GM12878 (cell line): ENCODE measurements at regions not wholly inside any gene's neighbourhood (a gene's known extent, or its start where the extent isn't known, plus 50 kb on each side); places are given as distances from the start of the nearest gene placed in this dataset.

Experiments
- ATAC-seq: fragments of 200-7000 bp; cut with Tn5 transposase; 3 replicates; pipeline ENCODE4 v1.9.1; 2020; ENCODE audit warnings: mild to moderate bottlenecking, moderate library complexity
- BruUV-seq: library from RNA; stranded (reverse); fragments of 400-500 nt; replicated peaks from 2 replicates; lab custom pipeline; 2021; lab: Mats Ljungman, UMichigan
- CTCF ChIA-PET: fragments of 300-600 bp; sonication (Branson Sonifier 250); formaldehyde crosslinking; extraction: SDS; loops from one replicate; lab custom pipeline; 2021; ENCODE audit warnings: inconsistent platforms; lab: Yijun Ruan, JAX
- POLR2A ChIA-PET: fragments of 350-600 bp; formaldehyde crosslinking; extraction: SDS; loops from one replicate; lab custom pipeline; 2021; ENCODE audit warnings: inconsistent platforms; lab: Charles Lee
- RAD21 ChIA-PET: fragments of 300-600 bp; sonication (Branson Sonifier 250); formaldehyde crosslinking; loops from one replicate; lab custom pipeline; 2023; ENCODE audit warnings: antibody characterized with exemption; ENCODE audit not compliant: unreplicated experiment; lab: Charles Lee
- SMC1A ChIA-PET: fragments of 300-600 bp; sonication (Branson Sonifier 250); formaldehyde crosslinking; loops from one replicate; lab custom pipeline; 2023; ENCODE audit not compliant: unreplicated experiment, uncharacterized antibody; lab: Charles Lee
- DNase-seq: peaks from one replicate; pipeline ENCODE4 v3.0.0-alpha.2; 2011; ENCODE audit warnings: low read depth, low spot score
- FAIRE-seq: peaks from 3 replicates; lab custom pipeline; 2011; peaks lifted over from hg19 to GRCh38; lab: Jason Lieb, UNC
- H2AFZ ChIP-seq: 2 replicates; pipeline ENCODE4 v1.6.0; 2011; ENCODE audit warnings: low read depth, low read length, control low read depth; ENCODE audit not compliant: control insufficient read depth
- H3K27ac ChIP-seq: 2 replicates; pipeline ENCODE4 v1.5.1; 2011; ENCODE audit warnings: control low read depth; ENCODE audit not compliant: control insufficient read depth, insufficient read depth
- H3K27me3 ChIP-seq, 2 experiments: replicated peaks in 1 of 2; 2 replicates each; pipeline versions ENCODE4 v1.6.0 to v1.6.1; 2011; ENCODE audit warnings: low read length in 1 of 2; ENCODE audit not compliant: control insufficient read depth in 2 of 2, insufficient read depth in 2 of 2
- H3K36me3 ChIP-seq, 2 experiments: 2 replicates each; pipeline ENCODE4 v1.5.1; 2011; ENCODE audit warnings: low read length in 1 of 2; ENCODE audit not compliant: control insufficient read depth in 2 of 2, insufficient read depth in 2 of 2
- H3K4me1 ChIP-seq: 2 replicates; pipeline ENCODE4 v1.6.1; 2011; ENCODE audit warnings: mild to moderate bottlenecking, low read length, moderate library complexity, mixed read lengths; ENCODE audit not compliant: control insufficient read depth, insufficient read depth
- H3K4me2 ChIP-seq: 2 replicates; pipeline ENCODE4 v1.6.0; 2011; ENCODE audit warnings: control low read depth; ENCODE audit not compliant: control insufficient read depth, insufficient read depth
- H3K4me3 ChIP-seq: fragments of 200-600 bp; sonication (generic); 2 replicates; pipeline ENCODE4 v1.5.1; 2016
- H3K79me2 ChIP-seq: 2 replicates; pipeline ENCODE4 v1.6.0; 2011; ENCODE audit warnings: low read length; ENCODE audit not compliant: control insufficient read depth, insufficient read depth
- H3K9ac ChIP-seq: 2 replicates; pipeline ENCODE4 v1.8.0; 2011; ENCODE audit warnings: low read length, control low read depth, mixed read lengths; ENCODE audit not compliant: control insufficient read depth, insufficient read depth
- H3K9me3 ChIP-seq: replicated peaks from 3 replicates; pipeline ENCODE4 v1.5.1; 2011; ENCODE audit warnings: mild to moderate bottlenecking, low read length; ENCODE audit not compliant: control insufficient read depth, insufficient read depth
- H4K20me1 ChIP-seq: 2 replicates; pipeline ENCODE4 v1.6.0; 2011; ENCODE audit not compliant: control insufficient read depth, insufficient read depth
- BCL11A ChIP-seq: IDR thresholded peaks from 2 replicates; pipeline ENCODE4 v1.6.1; 2011; ENCODE audit warnings: low read depth, low read length
- DPF2 ChIP-seq: fragments of 450-650 bp; IDR thresholded peaks from 2 replicates; pipeline ENCODE4 v1.6.1; 2017; ENCODE audit warnings: mild to moderate bottlenecking
- EED ChIP-seq: sonication (generic); IDR thresholded peaks from 2 replicates; pipeline ENCODE4 v1.6.1; 2016; ENCODE audit warnings: antibody characterized with exemption, low read depth
- HDAC6 ChIP-seq: fragments of 200-600 bp; sonication (generic); IDR thresholded peaks from one replicate; pipeline ENCODE4 v1.8.0; 2017; ENCODE audit warnings: antibody characterized with exemption; ENCODE audit not compliant: unreplicated experiment
- MEF2B ChIP-seq: fragments of 450-650 bp; IDR thresholded peaks from 2 replicates; pipeline ENCODE4 v1.6.1; 2018; ENCODE audit warnings: mild to moderate bottlenecking, moderate library complexity; ENCODE audit not compliant: partially characterized antibody, poor library complexity, severe bottlenecking
- NFYB ChIP-seq: IDR thresholded peaks from 2 replicates; pipeline ENCODE4 v1.6.1; 2011; ENCODE audit warnings: low read depth, mild to moderate bottlenecking, low read length, improper control_type of control experiment, moderate library complexity; ENCODE audit not compliant: insufficient read depth
- RAD51 ChIP-seq: fragments of 450-650 bp; IDR thresholded peaks from 2 replicates; pipeline ENCODE4 v1.6.1; 2016; ENCODE audit warnings: moderate library complexity, mild to moderate bottlenecking, inconsistent platforms
- RELB ChIP-seq: fragments of 450-650 bp; IDR thresholded peaks from 2 replicates; pipeline ENCODE4 v1.6.1; 2017; ENCODE audit warnings: low read depth, mild to moderate bottlenecking, moderate library complexity
- SMAD1 ChIP-seq: fragments of 450-650 bp; IDR thresholded peaks from 2 replicates; pipeline ENCODE4 v1.6.1; 2018; ENCODE audit warnings: mild to moderate bottlenecking, low read depth; ENCODE audit not compliant: partially characterized antibody
- TCF7 ChIP-seq: IDR thresholded peaks from 2 replicates; pipeline ENCODE4 v1.6.1; 2014; ENCODE audit warnings: antibody characterized with exemption, borderline replicate concordance
- ZBTB11 ChIP-seq: fragments of 450-650 bp; formaldehyde crosslinking; IDR thresholded peaks from 2 replicates; pipeline ENCODE4 v1.5.0; 2022; ENCODE audit warnings: mild to moderate bottlenecking, missing genetic modification characterization
- ZSCAN29 ChIP-seq: fragments of 450-650 bp; IDR thresholded peaks from 2 replicates; pipeline ENCODE4 v1.6.1; 2017; ENCODE audit warnings: mild to moderate bottlenecking, moderate library complexity
- WGBS: methylation state at CpG from one replicate; pipeline ENCODE4 v1.1.6; 2016; ENCODE audit warnings: low lambda C conversion rate; ENCODE audit not compliant: insufficient replicate concordance, insufficient coverage; ENCODE audit errors: missing lambda C conversion rate; 5-methylcytosine and 5-hydroxymethylcytosine counted together
- in situ Hi-C: fragments of 300-500 bp; cut with MboI; formaldehyde crosslinking; loops from 9 replicates; pipeline ENCODE4 v1.14.3; 2018; ENCODE audit warnings: mixed read lengths
- intact Hi-C: fragments of 100-400 bp; cut with micrococcal nuclease; formaldehyde crosslinking; loops from one replicate; pipeline ENCODE4 v1.14.2; 2022; ENCODE audit not compliant: unreplicated experiment
- TF ChIP-seq, protein P1 (sequence below): fragments of 450-650 bp; IDR thresholded peaks from 2 replicates; pipeline ENCODE4 v1.6.1; 2018; ENCODE audit warnings: mild to moderate bottlenecking, low read depth, moderate library complexity; ENCODE audit not compliant: partially characterized antibody
- TF ChIP-seq, protein P2 (sequence below): IDR thresholded peaks from 2 replicates; pipeline ENCODE4 v1.6.1; 2011; ENCODE audit warnings: low read depth, mild to moderate bottlenecking, low read length, moderate library complexity, borderline replicate concordance; ENCODE audit errors: extremely low read depth

GRCh38 chr4:123682931-123683330 is 286.3 kb downstream of the SPRY1 start:
- RAD21 ChIA-PET = no interaction called here
- no peak overlapping the region for H3K4me2 ChIP-seq
- TF ChIP-seq, protein P1, sequence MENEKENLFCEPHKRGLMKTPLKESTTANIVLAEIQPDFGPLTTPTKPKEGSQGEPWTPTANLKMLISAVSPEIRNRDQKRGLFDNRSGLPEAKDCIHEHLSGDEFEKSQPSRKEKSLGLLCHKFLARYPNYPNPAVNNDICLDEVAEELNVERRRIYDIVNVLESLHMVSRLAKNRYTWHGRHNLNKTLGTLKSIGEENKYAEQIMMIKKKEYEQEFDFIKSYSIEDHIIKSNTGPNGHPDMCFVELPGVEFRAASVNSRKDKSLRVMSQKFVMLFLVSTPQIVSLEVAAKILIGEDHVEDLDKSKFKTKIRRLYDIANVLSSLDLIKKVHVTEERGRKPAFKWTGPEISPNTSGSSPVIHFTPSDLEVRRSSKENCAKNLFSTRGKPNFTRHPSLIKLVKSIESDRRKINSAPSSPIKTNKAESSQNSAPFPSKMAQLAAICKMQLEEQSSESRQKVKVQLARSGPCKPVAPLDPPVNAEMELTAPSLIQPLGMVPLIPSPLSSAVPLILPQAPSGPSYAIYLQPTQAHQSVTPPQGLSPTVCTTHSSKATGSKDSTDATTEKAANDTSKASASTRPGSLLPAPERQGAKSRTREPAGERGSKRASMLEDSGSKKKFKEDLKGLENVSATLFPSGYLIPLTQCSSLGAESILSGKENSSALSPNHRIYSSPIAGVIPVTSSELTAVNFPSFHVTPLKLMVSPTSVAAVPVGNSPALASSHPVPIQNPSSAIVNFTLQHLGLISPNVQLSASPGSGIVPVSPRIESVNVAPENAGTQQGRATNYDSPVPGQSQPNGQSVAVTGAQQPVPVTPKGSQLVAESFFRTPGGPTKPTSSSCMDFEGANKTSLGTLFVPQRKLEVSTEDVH = no peak
- no peak for TF ChIP-seq ZBTB11 (CRISPR knock-in tag)
- TF ChIP-seq DPF2 = no peak
- no peak for TF ChIP-seq HDAC6
- TF ChIP-seq EED = no peak
- TF ChIP-seq ZSCAN29 = no peak
- no peak for TF ChIP-seq TCF7
- no peak for TF ChIP-seq RELB
- TF ChIP-seq SMAD1 = no peak
- TF ChIP-seq MEF2B = no peak
- TF ChIP-seq NFYB = no peak
- TF ChIP-seq, protein P2, sequence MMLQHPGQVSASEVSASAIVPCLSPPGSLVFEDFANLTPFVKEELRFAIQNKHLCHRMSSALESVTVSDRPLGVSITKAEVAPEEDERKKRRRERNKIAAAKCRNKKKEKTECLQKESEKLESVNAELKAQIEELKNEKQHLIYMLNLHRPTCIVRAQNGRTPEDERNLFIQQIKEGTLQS = no peak
- TF ChIP-seq BCL11A = no peak
- no peak for TF ChIP-seq RAD51
- TF ChIP-seq, all 136 proteins: peak for 0
- BruUV-seq = no TSS peak
- H3K4me3 ChIP-seq = no peak overlapping the region
- no peaks in the 10 kb centered on the region for H3K9me3 ChIP-seq
- H2AFZ ChIP-seq = no peak overlapping the region
- no peak for FAIRE-seq
- ATAC-seq = no peak
- no peaks in the 10 kb centered on the region for H3K27me3 ChIP-seq
- DNase-seq = no peak
- in situ Hi-C loops (no loop called here), intact Hi-C loops (no loop called here)
- no peaks in the 10 kb centered on the region for H4K20me1 ChIP-seq
- POLR2A ChIA-PET = no interaction called here
- no peak overlapping the region for H3K27ac ChIP-seq
- H3K4me1 ChIP-seq = no peaks in the 10 kb centered on the region
- no peaks in the 10 kb centered on the region for H3K36me3 ChIP-seq
- SMC1A ChIA-PET = interaction anchor here (0.6 kb wide), 2 partner anchors 260 to 807 kb away, joined by 3 read pairs; no protein-coding TSS in a partner anchor
- H3K9ac ChIP-seq = no peak overlapping the region
- H3K79me2 ChIP-seq = no peaks in the 10 kb centered on the region
- 53% methylated on average over 2 of the region's 2 CpGs for WGBS
- CTCF ChIA-PET = interaction anchor here (0.6 kb wide), 1 partner anchor 10 kb away, joined by 3 read pairs; no protein-coding TSS in a partner anchor
